GM12878 (cell line): ENCODE measurements at regions not wholly inside any gene's neighbourhood (a gene's known extent, or its start where the extent isn't known, plus 50 kb on each side); places are given as distances from the start of the nearest gene placed in this dataset.
A peak's percentile ranks its signal among the peaks of the same experiment; 100 is the strongest.

Experiments
- BMI1 ChIP-seq: fragments of 450-650 bp; IDR thresholded peaks from 2 replicates; pipeline ENCODE4 v1.6.1; 2016; ENCODE audit warnings: mild to moderate bottlenecking, moderate library complexity, borderline replicate concordance
- CTCF ChIP-seq, 3 experiments: IDR thresholded peaks in 2 of 3; conservative IDR thresholded peaks in 1 of 3; 2 replicates each; pipeline ENCODE4 v1.5.1; 2011; ENCODE audit warnings: low read depth in 3 of 3, low read length in 3 of 3, mild to moderate bottlenecking in 3 of 3, control low read depth in 2 of 3, moderate library complexity in 2 of 3, inconsistent platforms in 1 of 3, mixed read lengths in 1 of 3; ENCODE audit not compliant: control insufficient read depth in 2 of 3, insufficient read depth in 1 of 3; ENCODE audit errors: extremely low read depth in 1 of 3
- EGR1 ChIP-seq, 2 experiments: IDR thresholded peaks; 1 replicate in 1 of 2; 2 replicates in 1 of 2; pipeline ENCODE4 v1.6.1; 2011 to 2012; ENCODE audit warnings: low read depth in 2 of 2, low read length in 2 of 2, borderline replicate concordance in 1 of 2, mild to moderate bottlenecking in 1 of 2, moderate library complexity in 1 of 2
- IKZF2 ChIP-seq, 2 experiments: fragments of 450-650 bp; IDR thresholded peaks; 2 replicates each; pipeline ENCODE4 v1.6.1; 2017; ENCODE audit warnings: mild to moderate bottlenecking in 2 of 2, moderate library complexity in 2 of 2
- MEF2B ChIP-seq: fragments of 450-650 bp; IDR thresholded peaks from 2 replicates; pipeline ENCODE4 v1.6.1; 2018; ENCODE audit warnings: mild to moderate bottlenecking, moderate library complexity; ENCODE audit not compliant: partially characterized antibody, poor library complexity, severe bottlenecking
- MTA2 ChIP-seq: fragments of 450-650 bp; IDR thresholded peaks from 2 replicates; pipeline ENCODE4 v1.6.1; 2016; ENCODE audit warnings: low read depth, mild to moderate bottlenecking, moderate library complexity
- MTA3 ChIP-seq: IDR thresholded peaks from 2 replicates; pipeline ENCODE4 v1.6.1; 2012; ENCODE audit warnings: low read length, inconsistent platforms, borderline replicate concordance
- ZBTB11 ChIP-seq: fragments of 450-650 bp; formaldehyde crosslinking; IDR thresholded peaks from 2 replicates; pipeline ENCODE4 v1.5.0; 2022; ENCODE audit warnings: mild to moderate bottlenecking, missing genetic modification characterization
- ZZZ3 ChIP-seq: IDR thresholded peaks from 2 replicates; pipeline ENCODE4 v1.6.1; 2011; ENCODE audit warnings: low read depth; ENCODE audit not compliant: control insufficient read depth, insufficient read length

- TF ChIP-seq CTCF (IDR thresholded peaks at IDR 0.05 in 2 of 3, conservative IDR thresholded peaks at IDR 0.05 in 1 of 3; ENCODE audit: control insufficient read depth in 2 of 3, extremely low read depth in 1 of 3, insufficient read depth in 1 of 3, low read depth in 3 of 3, low read length in 3 of 3) = no peak
- TF ChIP-seq MTA2 = 0 out of 2 replicates have a peak, but pooled peaks have one; percentile 11
- peak; percentile 87 for TF ChIP-seq MEF2B
- no peak for TF ChIP-seq EGR1 (IDR thresholded peaks at IDR 0.05; ENCODE audit: borderline replicate concordance in 1 of 2, low read depth in 2 of 2, low read length in 2 of 2)
- no peak for TF ChIP-seq BMI1
- TF ChIP-seq ZZZ3 = no peak
- no peak for TF ChIP-seq MTA3
- no peak for TF ChIP-seq ZBTB11 (CRISPR knock-in tag)
- TF ChIP-seq IKZF2 (IDR thresholded peaks at IDR 0.05) = peak; percentile 60; a peak in 3 of 4 replicates
- TF ChIP-seq, all 136 proteins: peak for 9
These were observed 124.8 kb downstream of the RIPK4 start (continued) for GRCh38 chr21:41641821-41642701.
